Calu3 (cell line): ENCODE measurements at regions not wholly inside any gene's neighbourhood (a gene's known extent, or its start where the extent isn't known, plus 50 kb on each side); places are given as distances from the start of the nearest gene placed in this dataset.

Experiments
- BruUV-seq: library from RNA; stranded (reverse); fragments of 400-500 nt; replicated peaks from 2 replicates; lab custom pipeline; 2021; lab: Mats Ljungman, UMichigan
- CTCF ChIA-PET: fragments of 300-600 bp; sonication (Branson Sonifier 250); formaldehyde crosslinking; loops from one replicate; lab custom pipeline; 2022; ENCODE audit warnings: antibody characterized with exemption; lab: Charles Lee
- DNase-seq: peaks from one replicate; pipeline ENCODE4 v3.0.0; 2022
- H3K27ac Mint-ChIP-seq: one replicate; pipeline ENCODE4 v1.8.0; 2022; ENCODE audit warnings: mixed read lengths; ENCODE audit not compliant: unreplicated experiment
- H3K27me3 Mint-ChIP-seq: one replicate; pipeline ENCODE4 v1.8.0; 2022; ENCODE audit warnings: mixed read lengths; ENCODE audit not compliant: unreplicated experiment
- H3K36me3 Mint-ChIP-seq: one replicate; pipeline ENCODE4 v1.8.0; 2022; ENCODE audit warnings: mild to moderate bottlenecking, moderate library complexity, mixed read lengths; ENCODE audit not compliant: insufficient read depth, unreplicated experiment
- H3K4me1 Mint-ChIP-seq: one replicate; pipeline ENCODE4 v1.8.0; 2022; ENCODE audit warnings: mild to moderate bottlenecking, low read depth, mixed read lengths; ENCODE audit not compliant: unreplicated experiment
- H3K4me3 Mint-ChIP-seq: one replicate; pipeline ENCODE4 v1.8.0; 2022; ENCODE audit warnings: mild to moderate bottlenecking, low read depth, moderate library complexity, mixed read lengths; ENCODE audit not compliant: unreplicated experiment
- H3K9me3 Mint-ChIP-seq: one replicate; pipeline ENCODE4 v1.8.0; 2022; ENCODE audit warnings: low read depth, mixed read lengths; ENCODE audit not compliant: unreplicated experiment
- intact Hi-C: fragments of 100-400 bp; cut with micrococcal nuclease; formaldehyde crosslinking; loops from one replicate; pipeline ENCODE4 v1.10.0; 2022; ENCODE audit not compliant: unreplicated experiment
- TF ChIP-seq, protein P1 (sequence below): fragments of 200-600 bp; IDR thresholded peaks from one replicate; pipeline ENCODE4 v1.8.0; 2022; ENCODE audit warnings: antibody characterized with exemption; ENCODE audit not compliant: unreplicated experiment

DNA sequence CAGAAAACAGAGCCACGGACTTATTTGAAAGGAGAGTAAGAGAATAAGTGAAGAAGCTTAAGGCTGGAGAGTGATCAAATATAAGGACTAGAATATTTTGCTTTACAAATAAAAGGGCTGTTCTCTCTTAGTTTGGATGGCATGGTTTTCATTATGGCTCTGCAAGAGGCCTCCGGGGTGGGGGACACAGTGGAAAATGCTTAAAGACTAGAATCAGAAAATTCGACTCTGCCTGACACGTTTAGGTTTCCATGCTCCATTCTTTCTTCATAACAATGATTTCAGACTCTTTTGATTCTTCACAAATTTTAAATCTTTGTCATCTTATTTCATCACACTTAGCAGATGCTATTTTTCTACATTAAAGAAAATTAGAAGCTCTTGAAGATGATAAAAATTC, 632.4 kb upstream of the BOD1L1 start:
- intact Hi-C loops: loop anchor here (10.0 kb wide), 2 partner anchors 355 to 605 kb away; no protein-coding TSS in a partner anchor
- CTCF ChIA-PET: no interaction called here
- no peaks in the 10 kb centered on the region for H3K36me3 Mint-ChIP-seq
- TF ChIP-seq, protein P1, sequence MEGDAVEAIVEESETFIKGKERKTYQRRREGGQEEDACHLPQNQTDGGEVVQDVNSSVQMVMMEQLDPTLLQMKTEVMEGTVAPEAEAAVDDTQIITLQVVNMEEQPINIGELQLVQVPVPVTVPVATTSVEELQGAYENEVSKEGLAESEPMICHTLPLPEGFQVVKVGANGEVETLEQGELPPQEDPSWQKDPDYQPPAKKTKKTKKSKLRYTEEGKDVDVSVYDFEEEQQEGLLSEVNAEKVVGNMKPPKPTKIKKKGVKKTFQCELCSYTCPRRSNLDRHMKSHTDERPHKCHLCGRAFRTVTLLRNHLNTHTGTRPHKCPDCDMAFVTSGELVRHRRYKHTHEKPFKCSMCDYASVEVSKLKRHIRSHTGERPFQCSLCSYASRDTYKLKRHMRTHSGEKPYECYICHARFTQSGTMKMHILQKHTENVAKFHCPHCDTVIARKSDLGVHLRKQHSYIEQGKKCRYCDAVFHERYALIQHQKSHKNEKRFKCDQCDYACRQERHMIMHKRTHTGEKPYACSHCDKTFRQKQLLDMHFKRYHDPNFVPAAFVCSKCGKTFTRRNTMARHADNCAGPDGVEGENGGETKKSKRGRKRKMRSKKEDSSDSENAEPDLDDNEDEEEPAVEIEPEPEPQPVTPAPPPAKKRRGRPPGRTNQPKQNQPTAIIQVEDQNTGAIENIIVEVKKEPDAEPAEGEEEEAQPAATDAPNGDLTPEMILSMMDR: no peak
- H3K27ac Mint-ChIP-seq: no peak overlapping the region
- no peaks in the 10 kb centered on the region for H3K9me3 Mint-ChIP-seq
- H3K27me3 Mint-ChIP-seq: no peaks in the 10 kb centered on the region
- DNase-seq: no peak
- no peak overlapping the region for H3K4me3 Mint-ChIP-seq
- H3K4me1 Mint-ChIP-seq: no peaks in the 10 kb centered on the region
- no TSS peak for BruUV-seq

DNA sequence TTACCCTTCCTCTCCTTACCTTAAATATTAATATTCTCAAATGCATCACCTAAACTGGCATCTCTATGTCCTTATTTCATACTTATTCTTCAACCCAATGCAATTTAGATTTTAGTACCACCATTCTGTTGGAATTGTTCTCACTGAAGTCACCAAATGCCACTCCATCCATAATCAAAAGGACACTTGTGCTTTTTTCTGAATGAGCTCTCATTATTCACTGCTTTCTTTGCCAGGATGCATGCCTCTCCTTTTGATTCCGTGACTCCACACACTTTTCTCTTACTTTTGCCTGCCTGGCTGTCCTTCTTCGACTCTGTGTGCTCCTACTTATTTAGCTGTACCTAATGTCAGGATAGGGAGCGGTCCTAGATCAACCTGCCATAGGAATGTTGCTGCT, 633.1 kb upstream of the BOD1L1 start:
- DNase-seq: no peak
- CTCF ChIA-PET: no interaction called here
- Mint-ChIP-seq H3K36me3 (no peaks in the 10 kb centered on the region), H3K4me1 (no peaks in the 10 kb centered on the region), H3K27ac (no peak overlapping the region), H3K4me3 (no peak overlapping the region), H3K27me3 (no peaks in the 10 kb centered on the region), H3K9me3 (no peaks in the 10 kb centered on the region)
- intact Hi-C loops: no loop called here
- TF ChIP-seq, protein P1: no peak
- BruUV-seq: no TSS peak

DNA sequence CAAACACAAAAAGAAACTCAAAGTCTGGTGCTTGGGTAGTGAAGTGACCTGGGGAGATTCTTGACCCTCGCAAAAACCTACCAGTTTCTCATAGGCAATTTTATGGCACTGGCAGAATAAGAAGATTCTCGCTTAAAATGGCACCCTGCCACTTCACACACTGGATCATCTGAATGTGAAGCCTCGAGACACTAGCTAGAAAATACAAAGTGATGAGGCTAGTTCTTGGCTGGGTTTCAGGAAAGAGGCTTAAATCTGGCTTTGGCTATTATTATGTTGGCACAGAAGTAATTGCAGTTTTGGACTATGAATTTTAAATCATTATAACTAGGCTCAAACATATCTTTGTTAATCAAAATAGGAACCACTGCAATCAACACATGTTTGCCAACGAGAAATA, 634.7 kb upstream of the BOD1L1 start:
- H3K36me3 Mint-ChIP-seq: no peaks in the 10 kb centered on the region
- CTCF ChIA-PET: no interaction called here
- BruUV-seq: no TSS peak

DNA sequence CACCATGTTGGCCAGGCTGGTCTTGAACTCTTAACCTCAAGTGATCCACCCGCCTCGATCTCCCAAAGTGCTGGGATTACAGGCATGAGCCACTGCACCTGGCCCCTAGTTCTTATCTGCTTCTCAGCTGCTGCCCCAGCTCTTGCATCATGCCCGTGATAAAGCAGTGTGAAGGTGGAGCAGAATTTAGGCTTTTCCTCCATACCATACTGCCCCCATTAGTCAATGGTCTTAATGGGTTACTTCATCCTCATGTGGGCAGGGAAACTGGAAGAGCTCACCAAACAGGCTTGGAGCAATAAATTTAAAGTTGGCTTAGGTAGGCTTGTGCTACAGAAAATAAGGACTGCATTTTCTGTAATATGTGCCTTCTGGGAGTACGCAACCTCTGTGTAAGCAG, 636.9 kb upstream of the BOD1L1 start:
- Mint-ChIP-seq H3K27me3 (no peaks in the 10 kb centered on the region), H3K4me1 (no peaks in the 10 kb centered on the region), H3K36me3 (no peaks in the 10 kb centered on the region), H3K4me3 (no peak overlapping the region), H3K27ac (no peak overlapping the region), H3K9me3 (no peaks in the 10 kb centered on the region)
- intact Hi-C loops: no loop called here
- CTCF ChIA-PET: interaction anchor here (0.6 to 0.7 kb wide), 3 partner anchors 55 to 262 kb away, joined by 3 to 6 read pairs (median 3); no protein-coding TSS in a partner anchor
- no TSS peak for BruUV-seq
- TF ChIP-seq, protein P1: no peak
- peak; percentile 1 for DNase-seq

More for the DNA sequence above, 634.7 kb upstream of the BOD1L1 start:
- no peak overlapping the region for H3K27ac Mint-ChIP-seq
- intact Hi-C loops: no loop called here
- H3K9me3 Mint-ChIP-seq: no peaks in the 10 kb centered on the region
- H3K4me1 Mint-ChIP-seq: no peaks in the 10 kb centered on the region
- TF ChIP-seq, protein P1: no peak
- no peaks in the 10 kb centered on the region for H3K27me3 Mint-ChIP-seq
- DNase-seq: no peak
- no peak overlapping the region for H3K4me3 Mint-ChIP-seq
